ENCODE measurements at regions not wholly inside any gene's neighbourhood (a gene's known extent, or its start where the extent isn't known, plus 50 kb on each side); places are given as distances from the start of the nearest gene placed in this dataset.

- Mint-ChIP-seq H3K4me1 (ENCODE audit: low read depth in 2 of 2) (no peaks in the 10 kb centered on the region), H3K36me3 (no peaks in the 10 kb centered on the region), H3K27me3 (peaks cover 9 to 15% of the 10 kb centered on the region in 2 donors), H3K27ac (no peak overlapping the region), H3K4me3 (no peak overlapping the region), H3K9me3 (no peaks in the 10 kb centered on the region)
- no peak for DNase-seq (ENCODE audit: low spot score)
- ATAC-seq: no peak
Measured at GRCh38 chr10:117669122-117669521, 126.6 kb downstream of the EMX2 start.

DNA sequence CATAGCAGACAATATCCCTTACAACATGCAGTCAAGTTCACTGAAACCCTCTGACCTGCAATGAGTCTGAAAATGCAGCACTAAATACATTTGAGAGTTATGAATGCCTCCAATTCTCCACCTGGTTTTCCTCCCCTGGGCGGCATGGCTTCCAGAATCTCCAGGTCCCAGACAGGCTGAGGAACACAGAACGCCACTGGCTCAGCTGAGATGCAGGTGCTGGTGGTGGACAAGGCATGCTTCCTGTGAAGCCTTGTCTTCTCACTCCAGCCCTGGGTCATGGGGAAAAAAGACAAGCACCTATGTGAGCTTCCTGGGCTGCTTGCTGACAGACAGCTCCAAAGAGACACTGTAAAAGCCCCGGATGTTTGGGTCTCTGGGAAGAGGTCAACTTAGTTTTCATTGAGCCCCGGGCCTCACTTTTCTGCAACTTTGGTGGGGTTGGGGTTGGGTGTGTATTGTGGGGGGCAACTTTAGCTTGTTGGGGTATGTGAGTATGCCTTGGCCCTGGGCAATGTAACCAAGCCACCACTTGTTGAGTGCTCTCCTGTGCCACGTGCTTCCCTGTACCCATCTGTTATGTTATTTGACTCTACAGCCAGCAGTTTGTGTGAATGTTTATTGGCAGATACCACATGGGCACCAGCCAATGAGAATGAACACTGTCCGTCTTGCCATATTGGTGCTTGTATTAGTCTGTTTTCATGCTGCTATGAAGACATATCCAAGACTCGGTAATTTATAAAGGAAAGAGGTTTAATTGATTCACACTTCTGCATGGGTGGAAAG is 127.8 kb downstream of the EMX2 start:
- ATAC-seq (no peak), DNase-seq (ENCODE audit: low spot score) (no peak)
- Mint-ChIP-seq H3K27me3 (peaks cover 11 to 19% of the 10 kb centered on the region in 2 donors), H3K9me3 (no peaks in the 10 kb centered on the region), H3K36me3 (no peaks in the 10 kb centered on the region), H3K4me3 (no peak overlapping the region), H3K27ac (no peak overlapping the region), H3K4me1 (ENCODE audit: low read depth in 2 of 2) (no peaks in the 10 kb centered on the region)

DNA sequence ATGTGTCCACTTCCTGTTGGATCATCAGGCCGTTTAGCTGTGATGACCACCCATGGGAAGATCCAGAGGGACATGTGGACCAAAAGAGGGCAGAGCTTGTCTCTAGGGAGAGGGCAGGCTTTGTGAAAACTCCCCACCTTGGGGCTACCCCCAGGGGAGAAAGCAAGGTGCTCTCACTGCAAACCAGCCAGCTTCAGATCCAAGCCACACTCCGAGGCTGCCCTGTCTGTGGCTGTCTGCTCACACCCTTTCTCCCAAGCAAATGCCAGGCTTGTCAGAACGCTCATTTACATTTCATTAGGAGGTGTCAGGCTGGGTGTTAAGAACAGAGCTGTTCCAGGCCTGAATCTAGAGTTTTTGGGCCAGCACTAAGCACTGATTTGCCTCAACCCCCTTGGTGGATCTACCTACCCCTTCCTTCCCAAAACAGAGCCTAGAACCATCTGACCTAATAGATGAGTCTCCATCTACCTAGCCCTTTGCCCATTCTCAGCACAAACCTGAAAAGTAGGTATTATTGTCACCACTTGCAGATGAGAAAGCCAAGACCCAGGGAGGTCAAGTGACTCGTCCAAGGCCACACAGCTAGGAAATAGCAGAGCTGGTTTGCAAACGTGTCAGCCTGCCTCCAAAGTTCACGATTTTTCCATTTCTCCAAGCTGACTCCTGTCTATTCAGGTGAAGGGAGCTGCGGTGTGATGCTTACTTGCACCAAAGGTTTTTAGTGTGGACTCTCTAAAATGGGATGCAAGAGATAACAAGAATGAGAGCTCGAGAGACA is 130.9 kb downstream of the EMX2 start:
- Mint-ChIP-seq H3K27me3 (peaks cover 19 to 33% of the 10 kb centered on the region in 2 donors), H3K4me1 (ENCODE audit: low read depth in 2 of 2) (no peaks in the 10 kb centered on the region), H3K27ac (no peak overlapping the region), H3K9me3 (no peaks in the 10 kb centered on the region), H3K4me3 (no peak overlapping the region), H3K36me3 (no peaks in the 10 kb centered on the region)
- ATAC-seq: peak in 1 of 2 donors; percentile 17
- DNase-seq (ENCODE audit: low spot score): no peak

- no peak for ATAC-seq
- H3K27ac Mint-ChIP-seq: no peak overlapping the region
Measured at GRCh38 chr10:117674201-117674600, 131.7 kb downstream of the EMX2 start.

DNA sequence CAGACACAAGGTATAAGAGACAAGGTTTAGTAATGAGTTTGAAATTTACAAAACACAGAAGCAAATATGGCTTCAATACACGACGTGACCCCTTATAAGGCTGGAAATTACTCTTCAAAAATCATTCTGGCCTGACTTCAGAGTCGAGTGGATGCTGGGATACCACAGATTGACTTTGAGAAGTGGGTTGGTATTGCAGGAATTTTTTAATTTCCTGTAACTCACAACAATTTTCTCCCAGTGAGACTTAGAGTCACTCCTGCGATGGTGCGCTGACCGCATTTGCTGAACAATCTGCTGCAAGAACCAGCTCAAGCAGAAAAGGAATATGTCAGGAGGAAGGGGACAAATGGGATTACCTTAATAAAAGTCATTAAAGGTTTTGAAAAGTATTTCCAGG is 132.1 kb downstream of the EMX2 start:
- Mint-ChIP-seq H3K36me3 (no peaks in the 10 kb centered on the region), H3K4me1 (ENCODE audit: low read depth in 2 of 2) (no peaks in the 10 kb centered on the region), H3K27ac (no peak overlapping the region), H3K27me3 (peaks cover 22 to 39% of the 10 kb centered on the region in 2 donors), H3K4me3 (no peak overlapping the region), H3K9me3 (no peaks in the 10 kb centered on the region)
- DNase-seq (ENCODE audit: low spot score): no peak
- no peak for ATAC-seq

More at GRCh38 chr10:117674201-117674600, 131.7 kb downstream of the EMX2 start:
- no peak for DNase-seq (ENCODE audit: low spot score)
- Mint-ChIP-seq H3K9me3 (no peaks in the 10 kb centered on the region), H3K4me1 (ENCODE audit: low read depth in 2 of 2) (no peaks in the 10 kb centered on the region), H3K27me3 (peaks cover 22 to 39% of the 10 kb centered on the region in 2 donors), H3K36me3 (no peaks in the 10 kb centered on the region), H3K4me3 (no peak overlapping the region)

- Mint-ChIP-seq H3K4me3 (no peak overlapping the region), H3K27me3 (peaks cover 22 to 39% of the 10 kb centered on the region in 2 donors), H3K9me3 (no peaks in the 10 kb centered on the region), H3K36me3 (no peaks in the 10 kb centered on the region), H3K27ac (no peak overlapping the region), H3K4me1 (ENCODE audit: low read depth in 2 of 2) (no peaks in the 10 kb centered on the region)
- DNase-seq (ENCODE audit: low spot score) (no peak), ATAC-seq (no peak)
Measured at GRCh38 chr10:117675514-117676055, 133.0 kb downstream of the EMX2 start.

- peaks cover 22 to 39% of the 10 kb centered on the region in 2 donors for H3K27me3 Mint-ChIP-seq
- no peaks in the 10 kb centered on the region for H3K9me3 Mint-ChIP-seq
- DNase-seq (ENCODE audit: low spot score) (no peak), ATAC-seq (no peak)
- H3K4me3 Mint-ChIP-seq: no peak overlapping the region
- no peaks in the 10 kb centered on the region for H3K4me1 Mint-ChIP-seq (ENCODE audit: low read depth in 2 of 2)
- no peaks in the 10 kb centered on the region for H3K36me3 Mint-ChIP-seq
- no peak overlapping the region for H3K27ac Mint-ChIP-seq
Measured at GRCh38 chr10:117677239-117677638, 134.7 kb downstream of the EMX2 start.

- no peak overlapping the region for H3K27ac Mint-ChIP-seq
- DNase-seq (ENCODE audit: low spot score) (no peak), ATAC-seq (no peak)
- no peaks in the 10 kb centered on the region for H3K9me3 Mint-ChIP-seq
- H3K4me1 Mint-ChIP-seq (ENCODE audit: low read depth in 2 of 2): no peaks in the 10 kb centered on the region
- H3K27me3 Mint-ChIP-seq: peaks cover 19 to 39% of the 10 kb centered on the region in 2 donors
- no peaks in the 10 kb centered on the region for H3K36me3 Mint-ChIP-seq
- no peak overlapping the region for H3K4me3 Mint-ChIP-seq
Measured at GRCh38 chr10:117677890-117678500, 135.4 kb downstream of the EMX2 start.

DNA sequence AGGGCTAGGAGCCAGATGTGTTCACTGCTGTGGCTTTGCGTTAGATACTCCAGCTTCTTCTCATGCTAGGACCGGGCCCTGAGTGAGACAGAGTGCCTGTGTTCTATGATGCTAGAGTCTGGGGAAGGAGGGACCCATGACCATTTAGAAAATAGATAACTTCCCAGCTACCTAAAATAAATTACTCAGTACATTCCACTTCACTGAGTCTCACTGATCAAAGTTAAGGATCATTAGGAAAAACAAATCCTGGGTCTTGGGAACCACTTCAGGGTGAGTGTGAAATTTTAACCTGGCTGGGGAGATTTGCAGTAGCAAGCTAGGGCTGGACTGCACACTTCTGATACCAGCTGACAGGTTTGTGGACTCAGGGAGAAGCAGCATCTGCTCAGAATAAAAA is 138.1 kb downstream of the EMX2 start:
- Mint-ChIP-seq H3K9me3 (no peaks in the 10 kb centered on the region), H3K27me3 (peaks cover 18 to 38% of the 10 kb centered on the region in 2 donors), H3K4me3 (no peak overlapping the region), H3K27ac (no peak overlapping the region), H3K4me1 (ENCODE audit: low read depth in 2 of 2) (no peaks in the 10 kb centered on the region), H3K36me3 (no peaks in the 10 kb centered on the region)
- no peak for DNase-seq (ENCODE audit: low spot score)
- no peak for ATAC-seq

- no peak for DNase-seq (ENCODE audit: low spot score)
- Mint-ChIP-seq H3K4me3 (no peak overlapping the region), H3K36me3 (no peaks in the 10 kb centered on the region), H3K9me3 (no peaks in the 10 kb centered on the region), H3K27ac (no peak overlapping the region), H3K27me3 (peaks cover 22 to 40% of the 10 kb centered on the region in 2 donors), H3K4me1 (ENCODE audit: low read depth in 2 of 2) (no peaks in the 10 kb centered on the region)
- no peak for ATAC-seq
Measured at GRCh38 chr10:117681104-117681503, 138.6 kb downstream of the EMX2 start.

- Mint-ChIP-seq H3K27me3 (peaks cover 7 to 13% of the 10 kb centered on the region in 2 donors), H3K9me3 (no peaks in the 10 kb centered on the region), H3K4me1 (ENCODE audit: low read depth in 2 of 2) (no peaks in the 10 kb centered on the region), H3K4me3 (no peak overlapping the region), H3K27ac (no peak overlapping the region), H3K36me3 (no peaks in the 10 kb centered on the region)
- ATAC-seq: no peak
- DNase-seq (ENCODE audit: low spot score): no peak
Measured at GRCh38 chr10:117684046-117684610, 141.6 kb downstream of the EMX2 start.

DNA sequence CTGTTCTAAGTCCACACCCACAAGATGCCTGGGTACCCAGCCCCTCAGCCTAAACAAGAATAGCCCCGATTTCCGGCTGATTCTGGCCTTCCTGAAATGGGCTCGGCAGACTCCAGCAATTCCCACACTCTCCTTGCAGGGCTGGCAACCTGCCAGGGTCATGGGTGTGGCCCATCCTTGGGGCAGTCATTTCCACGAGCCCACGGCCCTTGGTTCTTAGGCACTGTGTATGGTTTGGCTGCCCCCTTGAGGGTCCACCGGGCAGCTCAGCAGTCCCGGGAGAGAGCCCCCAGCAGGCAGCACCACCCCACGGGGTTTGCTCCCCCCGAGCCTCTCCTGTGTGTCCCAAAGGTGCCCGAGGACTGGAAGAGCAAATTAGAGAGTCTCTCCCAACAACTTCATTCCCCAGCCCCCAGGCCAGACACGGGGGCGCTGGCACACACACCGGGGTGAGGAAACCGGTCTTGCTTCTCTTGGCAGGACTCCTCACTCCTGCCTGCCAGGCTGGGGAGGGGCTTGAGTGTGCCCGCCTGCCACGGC is 142.2 kb downstream of the EMX2 start:
- no peaks in the 10 kb centered on the region for H3K36me3 Mint-ChIP-seq
- ATAC-seq (no peak), DNase-seq (ENCODE audit: low spot score) (no peak)
- H3K27ac Mint-ChIP-seq: no peak overlapping the region
- no peaks in the 10 kb centered on the region for H3K4me1 Mint-ChIP-seq (ENCODE audit: low read depth in 2 of 2)
- H3K27me3 Mint-ChIP-seq: peaks cover 7 to 14% of the 10 kb centered on the region in 2 donors
- no peaks in the 10 kb centered on the region for H3K9me3 Mint-ChIP-seq
- no peak overlapping the region for H3K4me3 Mint-ChIP-seq

DNA sequence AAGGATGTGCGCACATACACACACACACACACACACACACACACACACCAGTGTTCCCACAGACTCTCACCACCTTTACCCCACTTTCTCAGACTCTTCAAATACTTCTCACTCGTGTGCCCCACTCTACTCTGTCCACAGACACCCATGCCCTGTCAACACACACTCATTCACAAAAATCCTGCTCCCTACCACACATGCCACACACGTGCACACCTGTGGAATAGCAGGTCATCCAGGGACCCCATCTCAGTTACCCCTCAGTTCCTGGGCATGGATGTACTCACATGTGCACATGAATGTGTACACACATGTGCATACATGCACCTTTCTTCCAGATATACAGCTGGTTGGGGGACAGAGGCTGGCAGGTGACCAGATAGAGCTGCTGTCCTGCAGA is 142.9 kb downstream of the EMX2 start:
- H3K4me3 Mint-ChIP-seq: no peak overlapping the region
- H3K27me3 Mint-ChIP-seq: peaks cover 7 to 19% of the 10 kb centered on the region in 2 donors
- ATAC-seq (no peak), DNase-seq (ENCODE audit: low spot score) (no peak)
- no peaks in the 10 kb centered on the region for H3K36me3 Mint-ChIP-seq
- H3K9me3 Mint-ChIP-seq: no peaks in the 10 kb centered on the region
- H3K27ac Mint-ChIP-seq: no peak overlapping the region
- no peaks in the 10 kb centered on the region for H3K4me1 Mint-ChIP-seq (ENCODE audit: low read depth in 2 of 2)

Data from natural killer cell treated with Interleukin-12 subunit alpha and Interleukin-12 subunit beta and Interleukin-15 and Interleukin-18, amount 100 ng/mL, for 72 hours (primary cell).